ENCODE measurements at regions not wholly inside any gene's neighbourhood (a gene's known extent, or its start where the extent isn't known, plus 50 kb on each side); places are given as distances from the start of the nearest gene placed in this dataset.

DNA sequence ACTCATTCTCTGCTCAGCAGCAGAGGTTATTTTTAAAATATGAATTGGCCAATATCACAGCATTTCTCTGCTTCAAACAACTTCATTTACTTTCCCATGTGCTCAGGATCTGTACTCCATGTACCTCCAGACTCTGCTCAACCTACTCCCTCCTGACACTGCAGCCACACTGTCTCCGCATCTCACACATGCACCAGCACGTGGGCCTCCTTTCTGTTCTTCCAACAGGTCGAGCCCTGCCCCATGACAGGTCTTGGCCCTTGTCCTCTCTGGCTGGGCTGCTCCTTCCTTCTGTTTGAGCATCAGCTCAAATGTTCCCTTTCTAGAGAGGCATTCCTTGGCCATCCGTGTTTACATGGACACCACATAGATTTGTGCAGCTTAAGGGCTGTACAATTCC lies 195.7 kb downstream of the EBLN2 start:
- TF ChIP-seq CHD4 (IDR thresholded peaks at IDR 0.05; ENCODE audit: insufficient read depth, insufficient replicate concordance, low read depth, low read length, poor library complexity, severe bottlenecking) (no peak), CEBPB (tag; IDR thresholded peaks at IDR 0.05) (no peak), CBX5 (IDR thresholded peaks at IDR 0.05; ENCODE audit: borderline replicate concordance, low read depth) (no peak)
- TF ChIP-seq, protein P1, sequence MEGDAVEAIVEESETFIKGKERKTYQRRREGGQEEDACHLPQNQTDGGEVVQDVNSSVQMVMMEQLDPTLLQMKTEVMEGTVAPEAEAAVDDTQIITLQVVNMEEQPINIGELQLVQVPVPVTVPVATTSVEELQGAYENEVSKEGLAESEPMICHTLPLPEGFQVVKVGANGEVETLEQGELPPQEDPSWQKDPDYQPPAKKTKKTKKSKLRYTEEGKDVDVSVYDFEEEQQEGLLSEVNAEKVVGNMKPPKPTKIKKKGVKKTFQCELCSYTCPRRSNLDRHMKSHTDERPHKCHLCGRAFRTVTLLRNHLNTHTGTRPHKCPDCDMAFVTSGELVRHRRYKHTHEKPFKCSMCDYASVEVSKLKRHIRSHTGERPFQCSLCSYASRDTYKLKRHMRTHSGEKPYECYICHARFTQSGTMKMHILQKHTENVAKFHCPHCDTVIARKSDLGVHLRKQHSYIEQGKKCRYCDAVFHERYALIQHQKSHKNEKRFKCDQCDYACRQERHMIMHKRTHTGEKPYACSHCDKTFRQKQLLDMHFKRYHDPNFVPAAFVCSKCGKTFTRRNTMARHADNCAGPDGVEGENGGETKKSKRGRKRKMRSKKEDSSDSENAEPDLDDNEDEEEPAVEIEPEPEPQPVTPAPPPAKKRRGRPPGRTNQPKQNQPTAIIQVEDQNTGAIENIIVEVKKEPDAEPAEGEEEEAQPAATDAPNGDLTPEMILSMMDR (IDR thresholded peaks at IDR 0.05 in 2 of 3, conservative IDR thresholded peaks at IDR 0.05 in 1 of 3; ENCODE audit: insufficient read depth in 2 of 3, low read depth in 1 of 3, low read length in 3 of 3) = no peak

Measured in K562 (cell line).